ENCODE measurements at regions not wholly inside any gene's neighbourhood (a gene's known extent, or its start where the extent isn't known, plus 50 kb on each side); places are given as distances from the start of the nearest gene placed in this dataset.

DNA sequence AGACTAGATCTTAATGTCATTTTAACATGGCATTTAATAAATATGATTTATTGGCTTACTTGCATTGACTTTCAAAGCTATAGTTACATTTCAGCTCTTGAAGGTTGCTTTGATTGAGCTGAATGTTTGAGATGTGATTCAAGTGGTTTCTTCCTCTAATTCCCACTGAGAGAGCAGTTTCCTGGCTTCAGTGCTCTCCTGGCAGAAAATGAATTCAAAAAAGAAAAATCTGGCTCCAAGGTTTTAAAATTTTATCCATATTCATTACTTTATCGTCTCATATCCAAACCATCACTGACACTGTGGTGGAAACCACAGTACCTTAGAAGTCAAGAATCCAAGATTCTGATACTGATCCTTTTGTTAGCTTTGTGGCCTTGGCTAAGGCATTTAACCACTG lies 263.1 kb upstream of the HSF2 start:
- TF ChIP-seq CTCF (IDR thresholded peaks at IDR 0.05 in 4 of 5, conservative IDR thresholded peaks at IDR 0.05 in 1 of 5) (no peak), POLR2A (IDR thresholded peaks at IDR 0.05) (no peak)
